ENCODE measurements at regions not wholly inside any gene's neighbourhood (a gene's known extent, or its start where the extent isn't known, plus 50 kb on each side); places are given as distances from the start of the nearest gene placed in this dataset.

DNA sequence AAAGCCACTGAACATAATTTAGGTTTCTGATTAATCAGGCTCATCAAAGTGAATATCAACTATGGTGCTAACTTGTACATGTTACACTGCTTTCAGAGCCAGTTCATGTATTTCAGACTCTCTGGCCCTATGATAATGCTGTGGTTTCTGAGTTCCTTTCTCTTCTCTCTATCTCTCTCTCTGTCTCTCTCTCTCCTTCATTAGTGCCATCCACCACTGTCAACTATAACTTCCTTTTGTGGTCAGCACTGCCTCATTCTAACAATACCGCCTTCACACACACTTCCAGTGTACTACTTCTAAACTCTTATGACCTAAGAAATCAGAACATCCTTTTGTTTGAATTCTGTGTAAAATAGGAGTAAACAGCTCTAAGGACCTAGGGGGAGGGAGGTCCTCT lies 907.1 kb downstream of the RPA4 start:
- TF ChIP-seq TAF1 (IDR thresholded peaks at IDR 0.05; ENCODE audit: low read depth) (no peak), EP300 (IDR thresholded peaks at IDR 0.05; ENCODE audit: borderline replicate concordance) (no peak), TEAD4 (IDR thresholded peaks at IDR 0.05) (no peak), CREB1 (IDR thresholded peaks at IDR 0.05; ENCODE audit: low read depth) (no peak), RAD21 (IDR thresholded peaks at IDR 0.05; ENCODE audit: low read depth) (no peak), CEBPB (IDR thresholded peaks at IDR 0.05) (no peak), FOXM1 (IDR thresholded peaks at IDR 0.05; ENCODE audit: borderline replicate concordance, low read depth) (no peak), EGR1 (IDR thresholded peaks at IDR 0.05) (no peak), NFIC (IDR thresholded peaks at IDR 0.05) (no peak), YY1 (IDR thresholded peaks at IDR 0.05; ENCODE audit: low read depth) (no peak), TCF12 (IDR thresholded peaks at IDR 0.05; ENCODE audit: low read depth) (no peak), MAX (IDR thresholded peaks at IDR 0.05) (no peak), ZBTB7A (IDR thresholded peaks at IDR 0.05; ENCODE audit: low read depth) (no peak)
- TF ChIP-seq, protein P1, sequence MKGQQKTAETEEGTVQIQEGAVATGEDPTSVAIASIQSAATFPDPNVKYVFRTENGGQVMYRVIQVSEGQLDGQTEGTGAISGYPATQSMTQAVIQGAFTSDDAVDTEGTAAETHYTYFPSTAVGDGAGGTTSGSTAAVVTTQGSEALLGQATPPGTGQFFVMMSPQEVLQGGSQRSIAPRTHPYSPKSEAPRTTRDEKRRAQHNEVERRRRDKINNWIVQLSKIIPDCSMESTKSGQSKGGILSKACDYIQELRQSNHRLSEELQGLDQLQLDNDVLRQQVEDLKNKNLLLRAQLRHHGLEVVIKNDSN (IDR thresholded peaks at IDR 0.05): no peak
- TF ChIP-seq, protein P2, sequence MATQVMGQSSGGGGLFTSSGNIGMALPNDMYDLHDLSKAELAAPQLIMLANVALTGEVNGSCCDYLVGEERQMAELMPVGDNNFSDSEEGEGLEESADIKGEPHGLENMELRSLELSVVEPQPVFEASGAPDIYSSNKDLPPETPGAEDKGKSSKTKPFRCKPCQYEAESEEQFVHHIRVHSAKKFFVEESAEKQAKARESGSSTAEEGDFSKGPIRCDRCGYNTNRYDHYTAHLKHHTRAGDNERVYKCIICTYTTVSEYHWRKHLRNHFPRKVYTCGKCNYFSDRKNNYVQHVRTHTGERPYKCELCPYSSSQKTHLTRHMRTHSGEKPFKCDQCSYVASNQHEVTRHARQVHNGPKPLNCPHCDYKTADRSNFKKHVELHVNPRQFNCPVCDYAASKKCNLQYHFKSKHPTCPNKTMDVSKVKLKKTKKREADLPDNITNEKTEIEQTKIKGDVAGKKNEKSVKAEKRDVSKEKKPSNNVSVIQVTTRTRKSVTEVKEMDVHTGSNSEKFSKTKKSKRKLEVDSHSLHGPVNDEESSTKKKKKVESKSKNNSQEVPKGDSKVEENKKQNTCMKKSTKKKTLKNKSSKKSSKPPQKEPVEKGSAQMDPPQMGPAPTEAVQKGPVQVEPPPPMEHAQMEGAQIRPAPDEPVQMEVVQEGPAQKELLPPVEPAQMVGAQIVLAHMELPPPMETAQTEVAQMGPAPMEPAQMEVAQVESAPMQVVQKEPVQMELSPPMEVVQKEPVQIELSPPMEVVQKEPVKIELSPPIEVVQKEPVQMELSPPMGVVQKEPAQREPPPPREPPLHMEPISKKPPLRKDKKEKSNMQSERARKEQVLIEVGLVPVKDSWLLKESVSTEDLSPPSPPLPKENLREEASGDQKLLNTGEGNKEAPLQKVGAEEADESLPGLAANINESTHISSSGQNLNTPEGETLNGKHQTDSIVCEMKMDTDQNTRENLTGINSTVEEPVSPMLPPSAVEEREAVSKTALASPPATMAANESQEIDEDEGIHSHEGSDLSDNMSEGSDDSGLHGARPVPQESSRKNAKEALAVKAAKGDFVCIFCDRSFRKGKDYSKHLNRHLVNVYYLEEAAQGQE (IDR thresholded peaks at IDR 0.05; ENCODE audit: low read depth): no peak

GRCh38 chrX:97797076-97797475 lies 913.4 kb downstream of the RPA4 start:
- TF ChIP-seq, protein P1 (IDR thresholded peaks at IDR 0.05): no peak
- TF ChIP-seq MAX (IDR thresholded peaks at IDR 0.05) (no peak), YY1 (IDR thresholded peaks at IDR 0.05; ENCODE audit: low read depth) (no peak), ZBTB7A (IDR thresholded peaks at IDR 0.05; ENCODE audit: low read depth) (no peak), TAF1 (IDR thresholded peaks at IDR 0.05; ENCODE audit: low read depth) (no peak), CREB1 (IDR thresholded peaks at IDR 0.05; ENCODE audit: low read depth) (no peak), EP300 (IDR thresholded peaks at IDR 0.05; ENCODE audit: borderline replicate concordance) (no peak), FOXM1 (IDR thresholded peaks at IDR 0.05; ENCODE audit: borderline replicate concordance, low read depth) (no peak), CEBPB (IDR thresholded peaks at IDR 0.05) (no peak), TEAD4 (IDR thresholded peaks at IDR 0.05) (no peak), NFIC (IDR thresholded peaks at IDR 0.05) (no peak), TCF12 (IDR thresholded peaks at IDR 0.05; ENCODE audit: low read depth) (no peak), RAD21 (IDR thresholded peaks at IDR 0.05; ENCODE audit: low read depth) (no peak), EGR1 (IDR thresholded peaks at IDR 0.05) (no peak)
- TF ChIP-seq, protein P2 (IDR thresholded peaks at IDR 0.05; ENCODE audit: low read depth): no peak

DNA sequence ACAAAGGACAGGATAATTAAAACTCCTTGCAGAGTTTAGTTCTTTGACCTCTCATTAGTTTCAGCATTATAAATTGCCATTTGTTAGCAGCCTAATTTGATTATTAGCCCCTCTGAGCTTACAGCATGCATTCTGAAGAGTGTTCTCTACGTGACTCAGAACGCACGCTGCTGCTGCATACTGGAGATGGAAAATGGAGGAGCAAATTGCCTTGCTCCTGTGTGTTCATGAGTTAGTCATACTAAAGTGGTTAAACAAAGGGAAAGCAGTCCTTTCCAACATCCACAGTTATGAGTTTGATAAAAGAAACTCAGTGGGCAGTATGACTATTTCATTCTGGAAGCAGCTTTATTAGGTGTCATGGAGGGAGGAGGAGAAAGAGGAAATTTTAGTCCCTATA lies 922.5 kb downstream of the RPA4 start:
- TF ChIP-seq TAF1 (IDR thresholded peaks at IDR 0.05; ENCODE audit: low read depth) (no peak), CEBPB (IDR thresholded peaks at IDR 0.05) (no peak), RAD21 (IDR thresholded peaks at IDR 0.05; ENCODE audit: low read depth) (no peak)
- TF ChIP-seq, protein P1 (IDR thresholded peaks at IDR 0.05): no peak

- no peak for TF ChIP-seq EGR1 (IDR thresholded peaks at IDR 0.05)
- no peak for TF ChIP-seq CEBPB (IDR thresholded peaks at IDR 0.05)
- TF ChIP-seq EP300 (IDR thresholded peaks at IDR 0.05; ENCODE audit: borderline replicate concordance): no peak
- TF ChIP-seq, protein P2 (IDR thresholded peaks at IDR 0.05; ENCODE audit: low read depth): no peak
- TF ChIP-seq YY1 (IDR thresholded peaks at IDR 0.05; ENCODE audit: low read depth): no peak
- TF ChIP-seq FOXM1 (IDR thresholded peaks at IDR 0.05; ENCODE audit: borderline replicate concordance, low read depth): no peak
- TF ChIP-seq, protein P1 (IDR thresholded peaks at IDR 0.05): no peak
- TF ChIP-seq MAX (IDR thresholded peaks at IDR 0.05): no peak
- TF ChIP-seq RAD21 (IDR thresholded peaks at IDR 0.05; ENCODE audit: low read depth): no peak
- no peak for TF ChIP-seq NFIC (IDR thresholded peaks at IDR 0.05)
- no peak for TF ChIP-seq TAF1 (IDR thresholded peaks at IDR 0.05; ENCODE audit: low read depth)
- TF ChIP-seq TEAD4 (IDR thresholded peaks at IDR 0.05): no peak
- no peak for TF ChIP-seq TCF12 (IDR thresholded peaks at IDR 0.05; ENCODE audit: low read depth)
These were observed 923.2 kb downstream of the RPA4 start for GRCh38 chrX:97806946-97807345.

Measured in Ishikawa (cell line).